A673 (cell line): ENCODE measurements at regions not wholly inside any gene's neighbourhood (a gene's known extent, or its start where the extent isn't known, plus 50 kb on each side); places are given as distances from the start of the nearest gene placed in this dataset.
"Not testable (repeated sequence)": the region's sequence is repeated elsewhere in the genome, so short reads cannot be mapped to it uniquely, and the experiment has no call there.

Source experiments
- BruUV-seq: library from RNA; stranded (reverse); fragments of 400-500 nt; replicated peaks from 2 replicates; lab custom pipeline; 2021; lab: Mats Ljungman, UMichigan
- CTCF ChIA-PET: fragments of 300-600 bp; sonication (Branson Sonifier 250); formaldehyde crosslinking; loops from one replicate; lab custom pipeline; 2022; ENCODE audit warnings: antibody characterized with exemption; lab: Charles Lee
- POLR2A ChIA-PET: fragments of 300-600 bp; sonication (Branson Sonifier 250); formaldehyde crosslinking; loops from one replicate; lab custom pipeline; 2022; ENCODE audit warnings: antibody characterized with exemption; ENCODE audit not compliant: low non-redundant PET; lab: Charles Lee
- DNase-seq: peaks from one replicate; pipeline ENCODE4 v3.0.0-alpha.2; 2015; ENCODE audit warnings: low spot score
- H3K27ac ChIP-seq: fragments of 200-600 bp; sonication (generic); 2 replicates; pipeline ENCODE4 v1.5.1; 2016; ENCODE audit warnings: mixed run types, low read depth, mild to moderate bottlenecking, mixed read lengths, antibody characterized with exemption, low read length; ENCODE audit not compliant: poor library complexity, severe bottlenecking
- H3K27me3 ChIP-seq: fragments of 200-600 bp; sonication (generic); replicated peaks from 2 replicates; pipeline ENCODE4 v1.6.1; 2017; ENCODE audit warnings: mixed run types, low read depth, mild to moderate bottlenecking, mixed read lengths, antibody characterized with exemption, low read length; ENCODE audit not compliant: insufficient read depth, poor library complexity
- H3K36me3 ChIP-seq: fragments of 200-600 bp; sonication (generic); 2 replicates; pipeline ENCODE4 v1.6.1; 2016; ENCODE audit warnings: mixed run types, mild to moderate bottlenecking, mixed read lengths, antibody characterized with exemption, low read length; ENCODE audit not compliant: insufficient read depth, poor library complexity, severe bottlenecking
- H3K4me1 ChIP-seq: fragments of 200-600 bp; sonication (generic); 2 replicates; pipeline ENCODE4 v1.6.1; 2017; ENCODE audit warnings: mixed run types, mild to moderate bottlenecking, mixed read lengths, antibody characterized with exemption, low read length; ENCODE audit not compliant: insufficient read depth, poor library complexity, severe bottlenecking
- H3K4me3 ChIP-seq: fragments of 200-600 bp; sonication (generic); 2 replicates; pipeline ENCODE4 v1.5.1; 2016; ENCODE audit warnings: low read depth, mixed run types, mild to moderate bottlenecking, mixed read lengths, low read length; ENCODE audit not compliant: poor library complexity, severe bottlenecking
- H3K9me3 ChIP-seq: fragments of 200-600 bp; sonication (generic); 2 replicates; pipeline ENCODE4 v1.6.1; 2016; ENCODE audit warnings: mixed run types, low read depth, mild to moderate bottlenecking, mixed read lengths, antibody characterized with exemption, low read length; ENCODE audit not compliant: poor library complexity, severe bottlenecking
- CTCF ChIP-seq: fragments of 300-800, 200-600 bp; sonication (generic); conservative IDR thresholded peaks from 2 replicates; pipeline ENCODE4 v1.5.1; 2017; ENCODE audit warnings: low read depth, mild to moderate bottlenecking, antibody characterized with exemption, low read length, moderate library complexity, mixed read lengths
- EZH2 ChIP-seq: fragments of 200-600 bp; sonication (generic); IDR thresholded peaks from 2 replicates; pipeline ENCODE4 v1.6.1; 2017; ENCODE audit warnings: borderline replicate concordance, low read depth, mild to moderate bottlenecking, mixed read lengths, antibody characterized with exemption, low read length; ENCODE audit not compliant: poor library complexity, severe bottlenecking
- intact Hi-C: fragments of 100-400 bp; cut with micrococcal nuclease; formaldehyde crosslinking; loops from one replicate; pipeline ENCODE4 v1.10.0; 2022; ENCODE audit not compliant: unreplicated experiment

- TF ChIP-seq CTCF, result no peak
- no peak for TF ChIP-seq EZH2
- Histone ChIP-seq H3K27ac (no peak overlapping the region), H3K4me3 (no peak overlapping the region), H3K27me3 (no peaks in the 10 kb centered on the region), H3K4me1 (no peaks in the 10 kb centered on the region), H3K9me3 (no peaks in the 10 kb centered on the region), H3K36me3 (no peaks in the 10 kb centered on the region)
- BruUV-seq, result no TSS peak
- intact Hi-C loops, result no loop called here
- no peak for DNase-seq
- ChIA-PET CTCF (no interaction called here), POLR2A (no interaction called here)
Observed at GRCh38 chr9:104227108-104227507, 133.0 kb downstream of the SMC2 start.

GRCh38 chr9:104232781-104233341 is 138.8 kb downstream of the SMC2 start:
- intact Hi-C loops, result no loop called here
- POLR2A ChIA-PET, result no interaction called here
- H3K9me3 ChIP-seq, result no peaks in the 10 kb centered on the region
- no peak overlapping the region for H3K4me3 ChIP-seq
- H3K27ac ChIP-seq, result no peak overlapping the region
- CTCF ChIA-PET, result no interaction called here
- no peak for DNase-seq
- H3K4me1 ChIP-seq, result no peaks in the 10 kb centered on the region
- no peaks in the 10 kb centered on the region for H3K36me3 ChIP-seq
- TF ChIP-seq EZH2 (no peak), CTCF (no peak)
- no TSS peak for BruUV-seq
- H3K27me3 ChIP-seq, result no peaks in the 10 kb centered on the region

GRCh38 chr9:104233366-104233765 is 139.3 kb downstream of the SMC2 start:
- Histone ChIP-seq H3K4me1 (no peaks in the 10 kb centered on the region), H3K36me3 (no peaks in the 10 kb centered on the region), H3K9me3 (no peaks in the 10 kb centered on the region), H3K27me3 (no peaks in the 10 kb centered on the region), H3K4me3 (no peak overlapping the region), H3K27ac (no peak overlapping the region)
- POLR2A ChIA-PET, result no interaction called here
- intact Hi-C loops, result no loop called here
- CTCF ChIA-PET, result no interaction called here
- no peak for TF ChIP-seq CTCF
- no peak for TF ChIP-seq EZH2
- DNase-seq, result no peak
- no TSS peak for BruUV-seq

DNA sequence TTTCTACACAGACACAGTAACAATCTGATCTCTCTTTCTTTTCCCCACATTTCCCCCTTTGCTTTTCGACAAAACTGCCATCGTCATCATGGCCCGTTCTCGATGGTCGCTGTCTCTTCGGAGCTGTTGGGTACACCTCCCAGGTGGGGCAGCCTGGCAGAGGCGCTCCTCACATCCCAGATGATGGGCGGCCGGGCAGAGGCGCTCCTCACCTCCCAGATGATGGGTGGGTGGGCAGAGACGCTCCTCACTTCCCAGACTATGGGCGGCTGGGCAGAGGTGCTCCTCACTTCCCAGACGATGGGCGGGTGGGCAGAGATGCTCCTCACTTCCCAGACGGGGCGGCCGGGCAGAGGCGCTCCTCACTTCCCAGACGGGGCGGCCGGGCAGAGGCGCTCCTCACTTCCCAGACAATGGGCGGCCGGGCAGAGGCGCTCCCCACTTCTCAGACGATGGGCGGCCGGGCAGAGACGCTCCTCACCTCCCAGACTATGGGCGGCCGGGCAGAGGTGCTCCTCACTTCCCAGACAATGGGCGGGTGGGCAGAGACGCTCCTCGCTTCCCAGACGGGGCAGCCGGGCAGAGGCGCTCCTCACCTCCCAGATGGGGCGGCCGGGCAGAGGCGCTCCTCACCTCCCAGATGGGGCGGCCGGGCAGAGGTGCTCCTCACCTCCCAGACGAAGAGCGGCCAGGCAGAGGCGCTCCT is 140.7 kb downstream of the SMC2 start:
- H3K9me3 ChIP-seq, BruUV-seq, H3K36me3 ChIP-seq, intact Hi-C loops, H3K27me3 ChIP-seq, H3K4me3 ChIP-seq, DNase-seq, POLR2A ChIA-PET, H3K4me1 ChIP-seq, H3K27ac ChIP-seq, CTCF ChIA-PET: not testable (repeated sequence)

DNA sequence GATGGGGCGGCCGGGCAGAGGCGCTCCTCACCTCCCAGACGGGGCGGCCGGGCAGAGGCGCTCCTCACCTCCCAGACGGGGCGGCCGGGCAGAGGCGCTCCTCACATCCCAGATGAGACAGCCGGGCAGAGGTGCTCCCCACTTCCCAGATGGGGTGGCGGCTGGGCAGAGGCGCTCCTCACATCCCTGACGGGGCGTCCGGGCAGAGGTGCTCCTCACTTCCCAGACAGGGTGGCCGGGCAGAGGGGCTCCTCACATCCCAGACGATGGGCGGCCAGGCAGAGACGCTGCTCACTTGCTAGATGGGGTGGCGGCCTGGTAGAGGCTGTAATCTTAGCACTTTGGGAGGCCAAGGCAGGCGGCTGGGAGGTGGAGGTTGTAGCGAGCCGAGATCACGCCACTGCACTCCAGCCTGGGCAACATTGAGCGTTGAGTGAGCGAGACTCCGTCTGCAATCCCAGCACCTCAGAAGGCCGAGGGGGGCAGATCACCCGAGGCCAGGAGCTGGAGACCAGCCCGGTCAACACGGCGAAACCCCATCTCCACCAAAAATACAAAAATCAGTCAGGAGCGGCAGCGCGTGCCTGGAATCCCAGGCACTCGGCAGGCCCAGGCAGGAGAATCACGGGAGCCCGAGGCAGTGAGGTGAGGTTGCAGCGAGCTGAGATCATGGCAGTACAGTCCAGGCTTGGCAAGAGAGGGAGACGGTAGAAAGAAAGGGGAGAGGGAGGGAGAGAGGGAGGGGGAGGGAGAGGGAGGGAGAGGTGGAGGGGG is 141.4 kb downstream of the SMC2 start:
- H3K36me3 ChIP-seq, intact Hi-C loops: not testable (repeated sequence)

More for the DNA sequence above, 141.4 kb downstream of the SMC2 start:
- BruUV-seq, H3K4me3 ChIP-seq, DNase-seq, POLR2A ChIA-PET, H3K27me3 ChIP-seq, H3K9me3 ChIP-seq, H3K4me1 ChIP-seq, CTCF ChIA-PET, H3K27ac ChIP-seq: not testable (repeated sequence)
